ENCODE measurements at regions not wholly inside any gene's neighbourhood (a gene's known extent, or its start where the extent isn't known, plus 50 kb on each side); places are given as distances from the start of the nearest gene placed in this dataset.

DNA sequence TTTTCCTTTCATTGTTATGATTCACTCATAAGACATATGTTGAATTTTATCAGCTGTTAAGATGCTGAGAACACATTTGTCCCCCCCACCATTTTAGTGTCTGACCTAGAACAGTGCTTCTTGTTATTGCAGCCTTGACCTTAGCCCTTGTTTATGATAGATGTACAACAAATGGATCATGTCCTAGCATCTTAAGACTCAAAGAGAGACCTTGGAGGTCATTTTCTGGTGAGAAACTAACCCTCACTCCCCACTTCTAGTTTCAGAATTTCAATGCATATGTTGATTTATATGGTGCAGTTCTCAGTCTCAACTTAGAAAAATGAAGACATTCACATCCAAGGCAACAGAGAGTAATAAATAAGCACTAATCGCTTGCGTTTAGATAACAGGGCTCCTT, 391.2 kb downstream of the AEBP2 start:
- peaks cover 0 to 14% (median 11%) of the 10 kb centered on the region in 5 donors for H3K9me3 ChIP-seq (ENCODE audit: control insufficient read depth in 5 of 5, low read length in 5 of 5)
- no peak overlapping the region for H3K9ac ChIP-seq (ENCODE audit: low read length in 5 of 5)
- peaks cover 0 to 6% (median 0%) of the 10 kb centered on the region in 5 donors for H3K4me1 ChIP-seq (ENCODE audit: control insufficient read depth in 5 of 5, insufficient read depth in 5 of 5, low read length in 5 of 5)
- H3K27ac ChIP-seq (ENCODE audit: low read depth, low read length), result no peak overlapping the region
- H3K36me3 ChIP-seq (ENCODE audit: control insufficient read depth in 5 of 5, insufficient read depth in 5 of 5, low read length in 5 of 5), result no peaks in the 10 kb centered on the region
- no peak overlapping the region for H3K4me3 ChIP-seq (ENCODE audit: low read depth in 1 of 5, low read length in 5 of 5)
- H3K27me3 ChIP-seq (ENCODE audit: control insufficient read depth in 5 of 5, insufficient read depth in 4 of 5, low read length in 5 of 5), result no peaks in the 10 kb centered on the region

DNA sequence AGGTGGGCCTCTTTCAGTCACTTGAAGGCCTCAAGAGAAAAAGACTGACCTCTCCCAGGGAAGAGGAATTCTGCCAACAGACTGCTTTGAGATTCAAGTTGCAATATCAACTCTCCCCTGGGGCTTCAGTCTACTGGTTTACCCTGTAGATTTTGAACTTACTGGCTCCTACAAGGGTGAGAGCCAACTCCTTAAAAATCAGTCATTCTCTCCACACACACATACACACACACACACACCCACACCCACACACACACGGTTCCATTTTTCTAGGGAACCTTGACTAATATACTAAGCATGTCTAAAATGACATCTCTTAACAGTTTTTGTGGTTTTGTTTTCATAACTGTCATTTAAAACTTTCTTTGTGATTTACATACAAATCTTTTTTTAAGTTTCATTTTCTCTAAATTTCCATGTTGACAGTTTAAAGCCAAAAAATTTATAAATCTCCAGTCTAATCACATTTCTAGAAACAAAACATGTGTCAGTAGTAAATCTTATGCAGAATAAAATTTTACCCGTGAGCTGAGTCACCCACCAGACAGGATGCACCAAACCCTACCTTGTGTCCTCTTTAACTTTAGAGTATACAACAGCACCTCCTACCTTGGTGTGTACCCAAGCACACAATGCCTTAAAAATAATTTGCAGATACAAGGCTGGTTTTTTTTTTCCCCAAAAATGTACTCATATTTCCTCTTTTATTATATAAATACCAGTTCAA, 394.6 kb downstream of the AEBP2 start:
- H3K27ac ChIP-seq (ENCODE audit: low read depth, low read length), result no peak overlapping the region
- no peaks in the 10 kb centered on the region for H3K9me3 ChIP-seq (ENCODE audit: control insufficient read depth in 5 of 5, low read length in 5 of 5)
- H3K27me3 ChIP-seq (ENCODE audit: control insufficient read depth in 5 of 5, insufficient read depth in 4 of 5, low read length in 5 of 5), result no peaks in the 10 kb centered on the region
- H3K9ac ChIP-seq (ENCODE audit: low read length in 5 of 5), result no peak overlapping the region
- H3K4me1 ChIP-seq (ENCODE audit: control insufficient read depth in 5 of 5, insufficient read depth in 5 of 5, low read length in 5 of 5), result peaks cover 0 to 6% (median 0%) of the 10 kb centered on the region in 5 donors
- H3K4me3 ChIP-seq (ENCODE audit: low read depth in 1 of 5, low read length in 5 of 5), result no peak overlapping the region
- H3K36me3 ChIP-seq (ENCODE audit: control insufficient read depth in 5 of 5, insufficient read depth in 5 of 5, low read length in 5 of 5), result no peaks in the 10 kb centered on the region

DNA sequence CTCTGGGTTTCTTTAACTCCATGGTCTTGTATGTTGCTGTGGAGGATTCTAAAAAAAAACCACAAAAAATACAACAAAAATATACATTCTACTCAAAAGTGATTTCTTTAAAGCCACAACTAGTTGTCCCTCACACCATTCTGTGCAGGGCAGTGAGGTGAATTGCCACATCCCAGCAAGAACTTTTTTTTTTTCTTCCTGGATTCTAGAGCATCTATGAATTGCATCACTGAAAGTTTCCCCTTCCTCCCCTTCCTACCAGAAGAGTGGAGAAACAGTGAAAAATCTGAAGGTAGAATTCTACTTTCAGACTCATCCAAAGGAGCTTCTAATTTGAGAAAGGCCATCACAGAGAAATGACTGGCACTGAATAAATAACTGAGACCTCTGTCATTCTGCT, 395.3 kb downstream of the AEBP2 start:
- Histone ChIP-seq H3K9me3 (ENCODE audit: control insufficient read depth in 5 of 5, low read length in 5 of 5) (no peaks in the 10 kb centered on the region), H3K27me3 (ENCODE audit: control insufficient read depth in 5 of 5, insufficient read depth in 4 of 5, low read length in 5 of 5) (no peaks in the 10 kb centered on the region), H3K9ac (ENCODE audit: low read length in 5 of 5) (no peak overlapping the region), H3K4me3 (ENCODE audit: low read depth in 1 of 5, low read length in 5 of 5) (no peak overlapping the region), H3K36me3 (ENCODE audit: control insufficient read depth in 5 of 5, insufficient read depth in 5 of 5, low read length in 5 of 5) (no peaks in the 10 kb centered on the region), H3K4me1 (ENCODE audit: control insufficient read depth in 5 of 5, insufficient read depth in 5 of 5, low read length in 5 of 5) (peaks cover 0 to 6% (median 0%) of the 10 kb centered on the region in 5 donors), H3K27ac (ENCODE audit: low read depth, low read length) (no peak overlapping the region)

DNA sequence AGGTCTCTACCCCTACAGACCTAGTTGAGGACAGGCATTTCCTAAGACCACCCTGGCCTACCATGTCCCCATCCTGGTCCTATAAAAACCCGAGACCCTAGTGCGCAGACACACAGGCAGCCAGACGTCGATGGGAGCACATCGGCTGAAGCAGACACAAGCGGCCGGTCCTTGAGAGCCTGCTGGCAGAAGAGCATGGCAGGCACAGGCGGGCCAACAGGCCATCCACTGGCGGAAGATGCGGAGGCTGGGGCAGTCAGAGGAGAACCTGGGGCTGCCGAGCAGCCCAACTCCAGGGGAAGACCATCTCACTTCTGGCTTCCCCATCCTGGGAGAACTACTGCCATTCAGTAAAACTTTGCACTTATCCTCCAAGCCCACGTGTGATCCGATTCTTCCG, 396.8 kb downstream of the AEBP2 start:
- Histone ChIP-seq H3K36me3 (ENCODE audit: control insufficient read depth in 5 of 5, insufficient read depth in 5 of 5, low read length in 5 of 5) (no peaks in the 10 kb centered on the region), H3K4me1 (ENCODE audit: control insufficient read depth in 5 of 5, insufficient read depth in 5 of 5, low read length in 5 of 5) (peaks cover 0 to 6% (median 0%) of the 10 kb centered on the region in 5 donors), H3K4me3 (ENCODE audit: low read depth in 1 of 5, low read length in 5 of 5) (no peak overlapping the region), H3K27ac (ENCODE audit: low read depth, low read length) (no peak overlapping the region), H3K9ac (ENCODE audit: low read length in 5 of 5) (no peak overlapping the region), H3K27me3 (ENCODE audit: control insufficient read depth in 5 of 5, insufficient read depth in 4 of 5, low read length in 5 of 5) (no peaks in the 10 kb centered on the region), H3K9me3 (ENCODE audit: control insufficient read depth in 5 of 5, low read length in 5 of 5) (no peaks in the 10 kb centered on the region)

DNA sequence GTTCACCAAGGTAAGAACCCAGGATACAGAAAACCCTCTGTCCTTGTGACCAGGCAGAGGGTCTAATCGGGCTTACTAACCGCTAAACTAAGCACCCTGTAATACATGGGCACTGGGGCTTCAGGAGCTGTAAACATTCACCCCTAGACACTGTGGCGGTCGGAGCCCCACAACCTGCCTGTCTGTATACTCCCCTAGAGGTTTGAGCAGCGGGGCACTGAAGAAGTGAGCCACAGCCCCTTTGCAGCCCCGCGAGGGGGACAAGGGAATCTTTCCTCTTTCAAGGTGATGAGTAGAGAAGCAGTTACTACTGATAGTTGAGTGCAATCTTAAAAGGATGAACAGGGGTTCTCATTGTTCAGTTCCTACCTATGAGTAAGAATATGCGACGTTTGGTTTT, 397.2 kb downstream of the AEBP2 start:
- Histone ChIP-seq H3K4me3 (ENCODE audit: low read depth in 1 of 5, low read length in 5 of 5) (no peak overlapping the region), H3K27me3 (ENCODE audit: control insufficient read depth in 5 of 5, insufficient read depth in 4 of 5, low read length in 5 of 5) (no peaks in the 10 kb centered on the region), H3K36me3 (ENCODE audit: control insufficient read depth in 5 of 5, insufficient read depth in 5 of 5, low read length in 5 of 5) (no peaks in the 10 kb centered on the region), H3K9me3 (ENCODE audit: control insufficient read depth in 5 of 5, low read length in 5 of 5) (no peaks in the 10 kb centered on the region), H3K4me1 (ENCODE audit: control insufficient read depth in 5 of 5, insufficient read depth in 5 of 5, low read length in 5 of 5) (peaks cover 0 to 6% (median 0%) of the 10 kb centered on the region in 5 donors), H3K9ac (ENCODE audit: low read length in 5 of 5) (no peak overlapping the region), H3K27ac (ENCODE audit: low read depth, low read length) (no peak overlapping the region)

DNA sequence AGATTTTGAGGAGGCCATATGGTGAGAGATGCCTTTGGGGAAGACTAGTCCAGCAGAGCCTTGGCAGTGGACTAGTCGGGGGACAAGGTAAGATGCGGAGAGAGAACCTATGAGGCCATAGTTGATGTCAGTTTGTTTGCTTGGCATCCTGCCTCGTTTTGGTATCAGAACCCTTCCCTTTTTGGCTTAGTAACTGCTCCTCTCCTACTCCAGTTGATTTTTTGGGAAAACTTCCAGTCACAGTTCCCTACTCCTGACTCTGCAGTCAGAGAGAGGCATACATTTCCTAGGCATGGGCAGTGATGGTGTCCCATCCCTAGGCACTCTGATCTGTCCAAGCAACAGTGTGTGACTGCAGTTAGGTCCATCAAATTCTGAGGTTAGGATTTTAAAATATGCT, 398.3 kb downstream of the AEBP2 start:
- H3K36me3 ChIP-seq (ENCODE audit: control insufficient read depth in 5 of 5, insufficient read depth in 5 of 5, low read length in 5 of 5), result no peaks in the 10 kb centered on the region
- no peak overlapping the region for H3K9ac ChIP-seq (ENCODE audit: low read length in 5 of 5)
- no peak overlapping the region for H3K27ac ChIP-seq (ENCODE audit: low read depth, low read length)
- H3K27me3 ChIP-seq (ENCODE audit: control insufficient read depth in 5 of 5, insufficient read depth in 4 of 5, low read length in 5 of 5), result no peaks in the 10 kb centered on the region
- no peaks in the 10 kb centered on the region for H3K9me3 ChIP-seq (ENCODE audit: control insufficient read depth in 5 of 5, low read length in 5 of 5)
- no peak overlapping the region for H3K4me3 ChIP-seq (ENCODE audit: low read depth in 1 of 5, low read length in 5 of 5)
- H3K4me1 ChIP-seq (ENCODE audit: control insufficient read depth in 5 of 5, insufficient read depth in 5 of 5, low read length in 5 of 5), result peaks cover 0 to 10% (median 0%) of the 10 kb centered on the region in 5 donors

DNA sequence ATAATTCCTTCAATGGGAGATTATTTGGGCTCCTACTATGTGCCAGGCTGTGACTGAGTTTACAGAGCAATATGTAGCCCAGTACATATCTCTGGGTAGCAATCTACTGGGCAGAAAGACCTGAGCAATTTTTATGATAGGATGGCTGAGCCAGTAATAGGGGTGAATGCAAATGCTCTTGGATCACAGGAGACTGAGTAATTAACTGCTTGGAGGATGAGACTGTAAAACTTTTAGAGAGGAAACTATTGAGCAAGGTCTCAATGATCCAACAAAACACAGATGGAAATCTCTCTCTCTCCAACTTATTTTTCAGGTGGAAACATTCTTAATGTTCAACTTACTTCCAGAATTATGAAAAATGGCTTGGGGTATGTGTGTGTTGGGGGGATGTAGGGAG, 402.2 kb downstream of the AEBP2 start:
- Histone ChIP-seq H3K4me1 (ENCODE audit: control insufficient read depth in 5 of 5, insufficient read depth in 5 of 5, low read length in 5 of 5) (peaks cover 0 to 3% (median 0%) of the 10 kb centered on the region in 5 donors), H3K9me3 (ENCODE audit: control insufficient read depth in 5 of 5, low read length in 5 of 5) (no peaks in the 10 kb centered on the region), H3K9ac (ENCODE audit: low read length in 5 of 5) (no peak overlapping the region), H3K36me3 (ENCODE audit: control insufficient read depth in 5 of 5, insufficient read depth in 5 of 5, low read length in 5 of 5) (no peaks in the 10 kb centered on the region), H3K27ac (ENCODE audit: low read depth, low read length) (no peak overlapping the region), H3K4me3 (ENCODE audit: low read depth in 1 of 5, low read length in 5 of 5) (no peak overlapping the region), H3K27me3 (ENCODE audit: control insufficient read depth in 5 of 5, insufficient read depth in 4 of 5, low read length in 5 of 5) (no peaks in the 10 kb centered on the region)

DNA sequence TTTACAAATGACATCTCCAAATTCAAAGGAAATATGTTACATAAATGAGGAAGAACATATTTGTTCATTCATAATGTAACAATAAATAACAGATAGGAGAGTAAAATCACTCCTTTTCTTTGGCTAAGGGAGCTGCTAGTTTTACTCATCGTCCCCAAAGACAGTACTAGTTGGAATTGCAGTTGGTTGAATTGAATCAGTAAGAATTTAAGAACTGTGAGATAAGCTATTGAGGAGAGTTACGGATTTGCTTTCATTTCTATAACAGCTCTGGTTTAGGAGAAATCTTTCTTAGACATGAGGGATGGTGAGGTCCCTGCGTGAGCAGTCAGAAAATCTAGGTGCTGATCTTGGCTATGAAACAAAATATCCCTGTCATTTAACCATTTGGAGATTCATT, 402.8 kb downstream of the AEBP2 start:
- no peak overlapping the region for H3K27ac ChIP-seq (ENCODE audit: low read depth, low read length)
- H3K9ac ChIP-seq (ENCODE audit: low read length in 5 of 5), result no peak overlapping the region
- no peaks in the 10 kb centered on the region for H3K27me3 ChIP-seq (ENCODE audit: control insufficient read depth in 5 of 5, insufficient read depth in 4 of 5, low read length in 5 of 5)
- no peak overlapping the region for H3K4me3 ChIP-seq (ENCODE audit: low read depth in 1 of 5, low read length in 5 of 5)
- H3K4me1 ChIP-seq (ENCODE audit: control insufficient read depth in 5 of 5, insufficient read depth in 5 of 5, low read length in 5 of 5), result peaks cover 0 to 7% (median 3%) of the 10 kb centered on the region in 5 donors
- H3K9me3 ChIP-seq (ENCODE audit: control insufficient read depth in 5 of 5, low read length in 5 of 5), result no peaks in the 10 kb centered on the region
- H3K36me3 ChIP-seq (ENCODE audit: control insufficient read depth in 5 of 5, insufficient read depth in 5 of 5, low read length in 5 of 5), result no peaks in the 10 kb centered on the region

DNA sequence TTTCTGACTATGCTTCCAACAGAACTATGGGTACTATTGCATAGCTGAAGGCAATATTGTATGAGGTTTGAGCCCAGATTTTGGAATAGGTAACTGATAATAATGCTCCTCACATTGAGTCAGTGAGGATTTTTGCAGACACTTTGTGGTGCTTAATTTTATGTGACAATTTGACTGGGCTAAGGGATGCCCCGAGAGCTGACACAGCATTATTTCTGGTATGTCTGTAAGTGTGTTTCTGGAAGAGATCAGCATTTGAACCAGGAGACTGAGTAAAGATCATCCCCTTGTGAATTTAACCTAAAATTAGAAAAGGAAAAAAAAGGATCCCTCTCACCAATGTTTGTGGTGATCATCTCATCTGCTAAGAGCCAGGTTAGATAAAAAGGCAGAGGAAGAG, 404.9 kb downstream of the AEBP2 start:
- Histone ChIP-seq H3K4me3 (ENCODE audit: low read depth in 1 of 5, low read length in 5 of 5) (no peak overlapping the region), H3K27me3 (ENCODE audit: control insufficient read depth in 5 of 5, insufficient read depth in 4 of 5, low read length in 5 of 5) (no peaks in the 10 kb centered on the region), H3K36me3 (ENCODE audit: control insufficient read depth in 5 of 5, insufficient read depth in 5 of 5, low read length in 5 of 5) (no peaks in the 10 kb centered on the region), H3K9ac (ENCODE audit: low read length in 5 of 5) (no peak overlapping the region), H3K4me1 (ENCODE audit: control insufficient read depth in 5 of 5, insufficient read depth in 5 of 5, low read length in 5 of 5) (peaks cover 0 to 15% (median 7%) of the 10 kb centered on the region in 5 donors), H3K27ac (ENCODE audit: low read depth, low read length) (no peak overlapping the region), H3K9me3 (ENCODE audit: control insufficient read depth in 5 of 5, low read length in 5 of 5) (peaks cover 0 to 2% (median under 1%) of the 10 kb centered on the region in 5 donors)

DNA sequence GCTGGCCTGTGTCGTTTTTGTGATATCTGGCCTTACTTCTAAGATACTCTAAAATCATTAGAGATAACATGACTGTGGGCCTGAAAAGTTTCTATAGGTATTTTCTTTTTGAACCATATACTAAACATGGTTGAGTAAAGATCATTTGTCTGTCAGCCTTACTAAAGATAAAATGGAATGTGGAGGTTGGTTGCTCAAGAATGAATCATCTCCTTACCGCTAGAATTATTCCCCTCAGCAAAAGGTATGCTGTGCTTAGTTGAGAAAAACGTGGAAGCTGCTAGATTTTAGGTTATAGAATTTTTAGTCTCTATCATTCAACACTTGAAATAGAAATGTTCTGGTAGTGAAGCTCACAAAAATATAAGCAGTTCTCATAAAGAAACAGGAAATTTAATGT, 407.3 kb downstream of the AEBP2 start:
- H3K9ac ChIP-seq (ENCODE audit: low read length in 5 of 5), result no peak overlapping the region
- H3K27me3 ChIP-seq (ENCODE audit: control insufficient read depth in 5 of 5, insufficient read depth in 4 of 5, low read length in 5 of 5), result no peaks in the 10 kb centered on the region
- no peak overlapping the region for H3K4me3 ChIP-seq (ENCODE audit: low read depth in 1 of 5, low read length in 5 of 5)
- peaks cover 0 to 15% (median 7%) of the 10 kb centered on the region in 5 donors for H3K4me1 ChIP-seq (ENCODE audit: control insufficient read depth in 5 of 5, insufficient read depth in 5 of 5, low read length in 5 of 5)
- H3K27ac ChIP-seq (ENCODE audit: low read depth, low read length), result peak overlapping the region; percentile 77
- no peaks in the 10 kb centered on the region for H3K36me3 ChIP-seq (ENCODE audit: control insufficient read depth in 5 of 5, insufficient read depth in 5 of 5, low read length in 5 of 5)
- H3K9me3 ChIP-seq (ENCODE audit: control insufficient read depth in 5 of 5, low read length in 5 of 5), result peaks cover 0 to 11% (median 5%) of the 10 kb centered on the region in 5 donors

All from subcutaneous abdominal adipose tissue (tissue), 5 donors.